HCT116 (cell line): ENCODE measurements at regions not wholly inside any gene's neighbourhood (a gene's known extent, or its start where the extent isn't known, plus 50 kb on each side); places are given as distances from the start of the nearest gene placed in this dataset.

ENCODE experiments used
- ATAC-seq: fragments of 200-7000 bp; cut with Tn5 transposase; 2 replicates; pipeline ENCODE4 v1.9.1; 2020; ENCODE audit warnings: mild to moderate bottlenecking, moderate library complexity
- BruUV-seq: library from RNA; stranded (reverse); fragments of 400-500 nt; replicated peaks from 2 replicates; lab custom pipeline; 2021; lab: Mats Ljungman, UMichigan
- CTCF ChIA-PET: fragments of 300-600 bp; sonication (Branson Sonifier 250); formaldehyde crosslinking; loops from one replicate; lab custom pipeline; 2021; ENCODE audit warnings: antibody characterized with exemption; lab: Charles Lee
- POLR2A ChIA-PET: fragments of 300-600, 350-600 bp; sonication (Branson Sonifier 250); formaldehyde crosslinking; loops from one replicate; lab custom pipeline; 2021; ENCODE audit warnings: antibody characterized with exemption; lab: Charles Lee
- RAD21 ChIA-PET, 2 experiments: fragments of 300-600 bp; sonication (Branson Sonifier 250); formaldehyde crosslinking; loops; one replicate each; lab custom pipeline; 2023; ENCODE audit warnings: low total read pairs in 2 of 2; ENCODE audit not compliant: uncharacterized antibody in 2 of 2, unreplicated experiment in 2 of 2, low non-redundant PET in 1 of 2; lab: Charles Lee
- DNase-seq: peaks from one replicate; pipeline ENCODE4 v3.0.0-alpha.2; 2010; ENCODE audit warnings: low read depth, low spot score
- H2AFZ ChIP-seq: fragments of 200-600 bp; shearing (Covaris generic), sonication (generic); 2 replicates; pipeline ENCODE4 v1.6.1; 2017; ENCODE audit warnings: low read depth, mixed run types, mixed read lengths, antibody characterized with exemption, low read length; ENCODE audit not compliant: poor library complexity, severe bottlenecking
- H3K27ac ChIP-seq: 2 replicates; pipeline ENCODE4 v1.5.1; 2012; ENCODE audit warnings: low read depth, low read length
- H3K27me3 ChIP-seq: fragments of 200-600 bp; sonication (generic); 2 replicates; pipeline ENCODE4 v1.6.1; 2016; ENCODE audit warnings: mixed run types, low read length, mixed read lengths; ENCODE audit not compliant: insufficient read depth
- H3K36me3 ChIP-seq, 2 experiments: fragments of 200-500 bp in 1 of 2; fragments of 200-600 bp in 1 of 2; sonication (Bioruptor generic) in 1 of 2; sonication (generic) in 1 of 2; 2 replicates each; pipeline versions ENCODE4 v1.5.1 to v1.6.1; 2014 to 2016; ENCODE audit warnings: low read length in 2 of 2, inconsistent platforms in 1 of 2, mixed read lengths in 1 of 2, mixed run types in 1 of 2; ENCODE audit not compliant: insufficient read depth in 2 of 2, control insufficient read depth in 1 of 2
- H3K4me1 ChIP-seq, 2 experiments: fragments of 200-600 bp in 1 of 2; sonication (generic) in 1 of 2; 2 replicates each; pipeline versions ENCODE4 v1.5.1 to v1.6.1; 2012 to 2017; ENCODE audit warnings: low read length in 2 of 2, inconsistent platforms in 1 of 2, mild to moderate bottlenecking in 1 of 2, mixed read lengths in 1 of 2, mixed run types in 1 of 2, moderate library complexity in 1 of 2; ENCODE audit not compliant: insufficient read depth in 2 of 2, control insufficient read depth in 1 of 2
- H3K4me2 ChIP-seq: fragments of 200-600 bp; sonication (generic); 2 replicates; pipeline ENCODE4 v1.6.1; 2017; ENCODE audit warnings: mixed run types, low read length, mixed read lengths
- H3K4me3 ChIP-seq, 2 experiments: fragments of 200-600 bp in 1 of 2; sonication (generic) in 1 of 2; replicated peaks in 1 of 2; 2 replicates each; pipeline ENCODE4 v1.5.1; 2011 to 2016; ENCODE audit warnings: low read length in 2 of 2, control low read depth in 1 of 2, low read depth in 1 of 2, mild to moderate bottlenecking in 1 of 2, mixed read lengths in 1 of 2, mixed run types in 1 of 2
- H3K79me2 ChIP-seq: fragments of 200-600 bp; sonication (generic); 2 replicates; pipeline ENCODE4 v1.6.1; 2017; ENCODE audit warnings: mild to moderate bottlenecking, mixed run types, low read length, moderate library complexity, mixed read lengths; ENCODE audit not compliant: insufficient read depth
- H3K9ac ChIP-seq: fragments of 200-600 bp; sonication (generic); 2 replicates; pipeline ENCODE4 v1.6.1; 2016; ENCODE audit warnings: low read length, mixed read lengths
- H3K9me2 ChIP-seq: fragments of 200-600 bp; sonication (generic), shearing (Covaris generic); 2 replicates; pipeline ENCODE4 v1.6.1; 2017; ENCODE audit warnings: mixed run types, mild to moderate bottlenecking, moderate library complexity; ENCODE audit not compliant: insufficient read depth
- H3K9me3 ChIP-seq, 2 experiments: fragments of 200-500 bp in 1 of 2; fragments of 200-600 bp in 1 of 2; sonication (Bioruptor generic) in 1 of 2; sonication (generic) in 1 of 2; 2 replicates each; pipeline ENCODE4 v1.6.1; 2014 to 2017; ENCODE audit warnings: low read length in 2 of 2, mixed read lengths in 2 of 2, inconsistent platforms in 1 of 2, low read depth in 1 of 2, mild to moderate bottlenecking in 1 of 2, mixed run types in 1 of 2, moderate library complexity in 1 of 2; ENCODE audit not compliant: control insufficient read depth in 1 of 2, insufficient read depth in 1 of 2
- H4K20me1 ChIP-seq: fragments of 200-600 bp; sonication (generic), shearing (Covaris generic); 2 replicates; pipeline ENCODE4 v1.6.1; 2017; ENCODE audit warnings: mixed run types, mild to moderate bottlenecking, moderate library complexity; ENCODE audit not compliant: insufficient read depth
- CTCF ChIP-seq, 3 experiments: fragments of 200-600 bp in 1 of 3; sonication (generic) in 1 of 3; IDR thresholded peaks in 2 of 3; conservative IDR thresholded peaks in 1 of 3; 2 replicates each; pipeline ENCODE4 v1.5.1; 2012 to 2017; ENCODE audit warnings: low read depth in 2 of 3, low read length in 2 of 3, antibody characterized with exemption in 1 of 3, borderline replicate concordance in 1 of 3, control low read depth in 1 of 3, mild to moderate bottlenecking in 1 of 3, mixed read lengths in 1 of 3, mixed run types in 1 of 3, moderate library complexity in 1 of 3; ENCODE audit not compliant: insufficient read depth in 1 of 3
- EZH2 ChIP-seq: fragments of 200-600 bp; sonication (generic); IDR thresholded peaks from 2 replicates; pipeline ENCODE4 v1.6.1; 2017; ENCODE audit warnings: antibody characterized with exemption, mixed run types
- EZH2phosphoT487 ChIP-seq: fragments of 200-600 bp; IDR thresholded peaks from 2 replicates; pipeline ENCODE4 v1.6.1; 2018; ENCODE audit warnings: antibody characterized with exemption, borderline replicate concordance
- JUND ChIP-seq: IDR thresholded peaks from 2 replicates; pipeline ENCODE4 v1.6.1; 2012
- RAD21 ChIP-seq: IDR thresholded peaks from 2 replicates; pipeline ENCODE4 v1.6.1; 2012; ENCODE audit warnings: low read depth, mild to moderate bottlenecking
- SRF ChIP-seq: IDR thresholded peaks from 2 replicates; pipeline ENCODE4 v1.6.1; 2012; ENCODE audit warnings: low read depth
- TCF7L2 ChIP-seq: IDR thresholded peaks from 2 replicates; pipeline ENCODE4 v1.7.0; 2011; ENCODE audit warnings: borderline replicate concordance, inconsistent platforms; ENCODE audit not compliant: insufficient read depth, insufficient read length; ENCODE audit errors: extremely low read depth
- ZBTB33 ChIP-seq: IDR thresholded peaks from 2 replicates; pipeline ENCODE4 v1.6.1; 2011; ENCODE audit warnings: mild to moderate bottlenecking, low read length, moderate library complexity; ENCODE audit not compliant: insufficient replicate concordance; ENCODE audit errors: extremely low read depth
- ZFX ChIP-seq: fragments of 450-650 bp; IDR thresholded peaks from 2 replicates; pipeline ENCODE4 v1.6.1; 2017
- intact Hi-C: fragments of 100-400 bp; cut with micrococcal nuclease; formaldehyde crosslinking; loops from 2 replicates; pipeline ENCODE4 v1.10.0; 2022

- intact Hi-C loops = no loop called here
- H3K27me3 ChIP-seq = peaks cover 6% of the 10 kb centered on the region; the same call in 1 of the 2 replicates
- no peaks in the 10 kb centered on the region for H3K36me3 ChIP-seq
- H2AFZ ChIP-seq = no peak overlapping the region
- RAD21 ChIA-PET = no interaction called here
- H4K20me1 ChIP-seq = no peaks in the 10 kb centered on the region
- no peak for DNase-seq
- ATAC-seq = no peak
- H3K9me3 ChIP-seq = no peaks in the 10 kb centered on the region
- POLR2A ChIA-PET = no interaction called here
- H3K4me1 ChIP-seq = no peaks in the 10 kb centered on the region
- BruUV-seq = no TSS peak
- no peak overlapping the region for H3K9ac ChIP-seq
- CTCF ChIA-PET = no interaction called here
- no peak overlapping the region for H3K4me2 ChIP-seq
- H3K4me3 ChIP-seq = no peak overlapping the region
- no peaks in the 10 kb centered on the region for H3K79me2 ChIP-seq
- TF ChIP-seq TCF7L2 (no peak), EZH2 (no peak), SRF (no peak), CTCF (IDR thresholded peaks at IDR 0.05 in 2 of 3, conservative IDR thresholded peaks at IDR 0.05 in 1 of 3; ENCODE audit: borderline replicate concordance in 1 of 3, insufficient read depth in 1 of 3, low read depth in 2 of 3, low read length in 2 of 3) (no peak), EZH2phosphoT487 (no peak), RAD21 (no peak), JUND (no peak), ZBTB33 (no peak), ZFX (no peak)
- H3K9me2 ChIP-seq = no peaks in the 10 kb centered on the region
- H3K27ac ChIP-seq = no peak overlapping the region
Measured at GRCh38 chr1:22350924-22351767, 100.5 kb upstream of the ZBTB40 start.
